ENCODE measurements at regions not wholly inside any gene's neighbourhood (a gene's known extent, or its start where the extent isn't known, plus 50 kb on each side); places are given as distances from the start of the nearest gene placed in this dataset.

- Histone ChIP-seq H3K9me3 (no peaks in the 10 kb centered on the region), H3K27ac (peak overlapping the region in 4 of 8 donors; percentile 22 to 86 (median 85)), H3K36me3 (no peaks in the 10 kb centered on the region), H3K4me3 (no peak overlapping the region), H3K27me3 (replicated peaks in 1 of 7) (no peaks in the 10 kb centered on the region), H3K4me1 (peaks cover 6 to 64% (median 33%) of the 10 kb centered on the region in 6 donors)
- WGBS, 5 donors = 64 to 93% (median 83%) methylated on average over 8 of the region's 8 CpGs
- DNase-seq = no peak
- intact Hi-C loops (cut with DNase I; ENCODE audit: low total_unique reads) = no loop called here
- TF ChIP-seq POLR2A (IDR thresholded peaks at IDR 0.05) (no peak), POLR2AphosphoS5 (IDR thresholded peaks at IDR 0.05) (no peak), CTCF (IDR thresholded peaks at IDR 0.05 in 8 of 11, conservative IDR thresholded peaks at IDR 0.05 in 3 of 11) (no peak)
These were observed 53.4 kb downstream of the SIPA1L2 start for GRCh38 chr1:232576537-232576936.

GRCh38 chr1:232575763-232576040 lies 54.2 kb downstream of the SIPA1L2 start:
- Histone ChIP-seq H3K36me3 (no peaks in the 10 kb centered on the region), H3K9me3 (no peaks in the 10 kb centered on the region), H3K27me3 (replicated peaks in 1 of 7) (no peaks in the 10 kb centered on the region), H3K4me3 (no peak overlapping the region), H3K27ac (peak overlapping the region in 4 of 8 donors; percentile 22 to 57 (median 40)), H3K4me1 (peaks cover 6 to 66% (median 33%) of the 10 kb centered on the region in 6 donors)
- 61 to 91% (median 84%) methylated on average over 5 of the region's 5 CpGs for WGBS, 5 donors
- TF ChIP-seq POLR2A (IDR thresholded peaks at IDR 0.05) (no peak), CTCF (IDR thresholded peaks at IDR 0.05 in 8 of 11, conservative IDR thresholded peaks at IDR 0.05 in 3 of 11) (no peak), POLR2AphosphoS5 (IDR thresholded peaks at IDR 0.05) (no peak)
- DNase-seq = no peak
- intact Hi-C loops (cut with DNase I; ENCODE audit: low total_unique reads) = no loop called here

GRCh38 chr1:232574889-232575762 lies 54.8 kb downstream of the SIPA1L2 start:
- WGBS, 5 donors = 62 to 80% (median 73%) methylated on average over 12 of the region's 12 CpGs
- Histone ChIP-seq H3K4me1 (peaks cover 6 to 61% (median 30%) of the 10 kb centered on the region in 6 donors), H3K27ac (peak overlapping the region in 4 of 8 donors; percentile 22 to 57 (median 40)), H3K27me3 (replicated peaks in 1 of 7) (no peaks in the 10 kb centered on the region), H3K36me3 (no peaks in the 10 kb centered on the region), H3K4me3 (peak overlapping the region in 1 of 8 donors; percentile 27), H3K9me3 (no peaks in the 10 kb centered on the region)
- DNase-seq = no peak
- TF ChIP-seq POLR2A (IDR thresholded peaks at IDR 0.05) (no peak), CTCF (IDR thresholded peaks at IDR 0.05 in 8 of 11, conservative IDR thresholded peaks at IDR 0.05 in 3 of 11) (no peak), POLR2AphosphoS5 (IDR thresholded peaks at IDR 0.05) (no peak)
- intact Hi-C loops (cut with DNase I; ENCODE audit: low total_unique reads) = no loop called here

- H3K27me3 ChIP-seq (replicated peaks in 1 of 7) = no peaks in the 10 kb centered on the region
- no peak overlapping the region for H3K4me3 ChIP-seq
- no peak for TF ChIP-seq CTCF (IDR thresholded peaks at IDR 0.05 in 8 of 11, conservative IDR thresholded peaks at IDR 0.05 in 3 of 11)
- TF ChIP-seq POLR2AphosphoS5 (IDR thresholded peaks at IDR 0.05) = no peak
- no peak for TF ChIP-seq POLR2A (IDR thresholded peaks at IDR 0.05)
- peak overlapping the region in 1 of 8 donors; percentile 13 for H3K27ac ChIP-seq
- intact Hi-C loops (cut with DNase I; ENCODE audit: low total_unique reads) = no loop called here
- H3K36me3 ChIP-seq = no peaks in the 10 kb centered on the region
- H3K4me1 ChIP-seq = peaks cover 0 to 50% (median 20%) of the 10 kb centered on the region in 6 donors
- no peaks in the 10 kb centered on the region for H3K9me3 ChIP-seq
- no peak for DNase-seq
- WGBS, 5 donors = 91 to 97% (median 93%) methylated on average over 3 of the region's 3 CpGs
These were observed 55.9 kb downstream of the SIPA1L2 start for GRCh38 chr1:232574077-232574476.
